22Rv1 (cell line): ENCODE measurements at regions not wholly inside any gene's neighbourhood (a gene's known extent, or its start where the extent isn't known, plus 50 kb on each side); places are given as distances from the start of the nearest gene placed in this dataset.

ENCODE experiments used
- CTCF ChIP-seq: fragments of 450-650 bp; IDR thresholded peaks from 2 replicates; pipeline ENCODE4 v1.5.1; 2017; ENCODE audit warnings: mild to moderate bottlenecking
- ZFX ChIP-seq: fragments of 450-650 bp; IDR thresholded peaks from 2 replicates; pipeline ENCODE4 v1.6.1; 2017; ENCODE audit warnings: antibody characterized with exemption, borderline replicate concordance

DNA sequence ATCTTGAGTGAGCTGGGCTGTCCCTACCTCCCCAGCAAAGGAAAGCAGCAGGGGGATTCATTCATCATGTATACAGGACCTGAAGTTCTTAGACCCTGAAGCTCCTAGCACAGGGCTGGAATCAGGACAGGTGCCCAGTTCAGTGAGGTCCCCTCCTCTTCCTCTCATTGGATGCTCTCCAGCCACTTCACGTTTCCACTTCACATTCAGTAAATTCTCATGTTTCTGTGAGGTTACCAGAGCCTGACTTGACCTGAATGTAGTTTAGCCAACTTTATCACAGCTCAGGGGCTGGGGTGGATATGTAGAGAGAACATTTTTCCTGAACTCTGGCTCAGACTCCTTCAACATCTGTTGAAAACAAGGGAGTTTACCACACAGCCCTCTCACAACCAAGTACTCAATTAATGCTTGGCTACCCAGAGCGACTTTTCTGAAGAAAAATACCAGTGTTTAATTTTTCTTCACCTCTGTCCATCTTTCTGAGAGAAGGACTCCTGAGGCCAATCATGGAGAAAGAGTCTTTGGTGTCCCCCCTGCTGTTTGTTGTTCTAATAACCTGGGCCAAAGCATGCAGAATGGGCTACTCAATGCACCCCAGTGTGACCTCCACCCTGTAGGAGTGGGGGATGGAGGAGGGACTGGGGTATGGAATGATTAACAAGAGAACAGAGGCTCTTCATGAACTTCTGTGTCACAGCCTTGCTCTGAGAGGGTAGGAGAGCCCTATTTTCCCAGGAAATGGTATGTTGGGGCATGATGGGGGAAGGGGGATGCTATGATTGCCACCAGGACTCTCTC, 108.3 kb upstream of the FGGY start:
- TF ChIP-seq CTCF = no peak
- no peak for TF ChIP-seq ZFX
